ENCODE measurements at regions not wholly inside any gene's neighbourhood (a gene's known extent, or its start where the extent isn't known, plus 50 kb on each side); places are given as distances from the start of the nearest gene placed in this dataset.

- no peak for TF ChIP-seq REST (IDR thresholded peaks at IDR 0.05; ENCODE audit: insufficient read depth in 1 of 2, low read depth in 2 of 2, low read length in 2 of 2)
- no peak for TF ChIP-seq SIN3A (IDR thresholded peaks at IDR 0.05; ENCODE audit: borderline replicate concordance, insufficient read depth, low read length)
- TF ChIP-seq FOXP2 (optimal IDR thresholded peaks at IDR 0.05; ENCODE audit: borderline replicate concordance, extremely low read depth, extremely low read length, insufficient read depth): no peak
- no peak for TF ChIP-seq POLR2AphosphoS5 (IDR thresholded peaks at IDR 0.05; ENCODE audit: low read depth, low read length)
- TF ChIP-seq TAF1 (IDR thresholded peaks at IDR 0.05; ENCODE audit: borderline replicate concordance, insufficient read depth, low read length): no peak
These were observed 232.9 kb upstream of the NCAM1 start for GRCh38 chr11:112728288-112728687.

GRCh38 chr11:112728716-112729115 is 232.5 kb upstream of the NCAM1 start:
- TF ChIP-seq FOXP2 (optimal IDR thresholded peaks at IDR 0.05; ENCODE audit: borderline replicate concordance, extremely low read depth, extremely low read length, insufficient read depth) (no peak), REST (IDR thresholded peaks at IDR 0.05; ENCODE audit: insufficient read depth in 1 of 2, low read depth in 2 of 2, low read length in 2 of 2) (no peak)

- TF ChIP-seq SIN3A (IDR thresholded peaks at IDR 0.05; ENCODE audit: borderline replicate concordance, insufficient read depth, low read length): no peak
- no peak for TF ChIP-seq FOXP2 (optimal IDR thresholded peaks at IDR 0.05; ENCODE audit: borderline replicate concordance, extremely low read depth, extremely low read length, insufficient read depth)
These were observed 230.6 kb upstream of the NCAM1 start for GRCh38 chr11:112730591-112730990.

- TF ChIP-seq POLR2AphosphoS5 (IDR thresholded peaks at IDR 0.05; ENCODE audit: low read depth, low read length) (no peak), TAF1 (IDR thresholded peaks at IDR 0.05; ENCODE audit: borderline replicate concordance, insufficient read depth, low read length) (no peak), REST (IDR thresholded peaks at IDR 0.05; ENCODE audit: insufficient read depth in 1 of 2, low read depth in 2 of 2, low read length in 2 of 2) (no peak), SIN3A (IDR thresholded peaks at IDR 0.05; ENCODE audit: borderline replicate concordance, insufficient read depth, low read length) (no peak), FOXP2 (optimal IDR thresholded peaks at IDR 0.05; ENCODE audit: borderline replicate concordance, extremely low read depth, extremely low read length, insufficient read depth) (no peak)
These were observed 229.7 kb upstream of the NCAM1 start for GRCh38 chr11:112731538-112731937.

GRCh38 chr11:112732031-112732430 is 229.2 kb upstream of the NCAM1 start:
- no peak for TF ChIP-seq FOXP2 (optimal IDR thresholded peaks at IDR 0.05; ENCODE audit: borderline replicate concordance, extremely low read depth, extremely low read length, insufficient read depth)
- TF ChIP-seq SIN3A (IDR thresholded peaks at IDR 0.05; ENCODE audit: borderline replicate concordance, insufficient read depth, low read length): no peak
- TF ChIP-seq TAF1 (IDR thresholded peaks at IDR 0.05; ENCODE audit: borderline replicate concordance, insufficient read depth, low read length): no peak
- no peak for TF ChIP-seq POLR2AphosphoS5 (IDR thresholded peaks at IDR 0.05; ENCODE audit: low read depth, low read length)
- no peak for TF ChIP-seq REST (IDR thresholded peaks at IDR 0.05; ENCODE audit: insufficient read depth in 1 of 2, low read depth in 2 of 2, low read length in 2 of 2)
